ENCODE measurements at regions not wholly inside any gene's neighbourhood (a gene's known extent, or its start where the extent isn't known, plus 50 kb on each side); places are given as distances from the start of the nearest gene placed in this dataset.

- no peaks in the 10 kb centered on the region for H3K79me2 ChIP-seq (ENCODE audit: control insufficient read depth, insufficient read depth, low read length)
- BruUV-seq (replicated peaks): no TSS peak
- DNase-seq (ENCODE audit: low read depth, low spot score): no peak
- no peak for FAIRE-seq
- H3K4me1 ChIP-seq (ENCODE audit: control insufficient read depth, insufficient read depth, low read length): no peaks in the 10 kb centered on the region
- ChIA-PET RAD21 (ENCODE audit: unreplicated experiment) (no interaction called here), CTCF (no interaction called here), POLR2A (no interaction called here), SMC1A (ENCODE audit: uncharacterized antibody, unreplicated experiment) (no interaction called here)
- no peaks in the 10 kb centered on the region for H3K9me3 ChIP-seq (replicated peaks; ENCODE audit: control insufficient read depth, insufficient read depth, low read length)
- intact Hi-C loops (cut with micrococcal nuclease; ENCODE audit: unreplicated experiment) (no loop called here), in situ Hi-C loops (cut with MboI) (no loop called here)
- H3K9ac ChIP-seq (ENCODE audit: control insufficient read depth, insufficient read depth, low read length): no peak overlapping the region
- no peaks in the 10 kb centered on the region for H3K36me3 ChIP-seq (ENCODE audit: control insufficient read depth in 2 of 2, insufficient read depth in 2 of 2, low read length in 1 of 2)
- H3K4me2 ChIP-seq (ENCODE audit: control insufficient read depth, insufficient read depth): no peak overlapping the region
- no peak overlapping the region for H3K27ac ChIP-seq (ENCODE audit: control insufficient read depth, insufficient read depth)
- no peak overlapping the region for H2AFZ ChIP-seq (ENCODE audit: control insufficient read depth, low read depth, low read length)
- no peak overlapping the region for H3K4me3 ChIP-seq
- H4K20me1 ChIP-seq (ENCODE audit: control insufficient read depth, insufficient read depth): no peaks in the 10 kb centered on the region
- WGBS (ENCODE audit: insufficient coverage, insufficient replicate concordance, low lambda C conversion rate, missing lambda C conversion rate): 3% methylated on average over 2 of the region's 2 CpGs
- H3K27me3 ChIP-seq (replicated peaks in 1 of 2; ENCODE audit: control insufficient read depth in 2 of 2, insufficient read depth in 2 of 2, low read length in 1 of 2): no peaks in the 10 kb centered on the region
- TF ChIP-seq TBL1XR1 (IDR thresholded peaks at IDR 0.05; ENCODE audit: low read depth, low read length) (no peak), ZNF274 (IDR thresholded peaks at IDR 0.05; ENCODE audit: insufficient read depth, insufficient read length) (no peak), IKZF2 (IDR thresholded peaks at IDR 0.05) (no peak), SMAD1 (IDR thresholded peaks at IDR 0.05; ENCODE audit: low read depth, partially characterized antibody) (no peak)
- ATAC-seq: no peak
Measured at GRCh38 chr2:14557916-14558315, 74.6 kb upstream of the LRATD1 start.

GRCh38 chr2:14558335-14558919, 74.1 kb upstream of the LRATD1 start:
- H3K27me3 ChIP-seq (replicated peaks in 1 of 2; ENCODE audit: control insufficient read depth in 2 of 2, insufficient read depth in 2 of 2, low read length in 1 of 2): no peaks in the 10 kb centered on the region
- H3K4me1 ChIP-seq (ENCODE audit: control insufficient read depth, insufficient read depth, low read length): no peaks in the 10 kb centered on the region
- in situ Hi-C loops (cut with MboI): no loop called here
- no peak overlapping the region for H3K27ac ChIP-seq (ENCODE audit: control insufficient read depth, insufficient read depth)
- CTCF ChIA-PET: no interaction called here
- ATAC-seq (no peak), DNase-seq (ENCODE audit: low read depth, low spot score) (no peak), FAIRE-seq (no peak)
- H3K36me3 ChIP-seq (ENCODE audit: control insufficient read depth in 2 of 2, insufficient read depth in 2 of 2, low read length in 1 of 2): no peaks in the 10 kb centered on the region
- POLR2A ChIA-PET: no interaction called here
- H4K20me1 ChIP-seq (ENCODE audit: control insufficient read depth, insufficient read depth): no peaks in the 10 kb centered on the region
- H3K9ac ChIP-seq (ENCODE audit: control insufficient read depth, insufficient read depth, low read length): no peak overlapping the region
- H3K4me3 ChIP-seq: no peak overlapping the region
- no peaks in the 10 kb centered on the region for H3K9me3 ChIP-seq (replicated peaks; ENCODE audit: control insufficient read depth, insufficient read depth, low read length)
- intact Hi-C loops (cut with micrococcal nuclease; ENCODE audit: unreplicated experiment): no loop called here
- no peaks in the 10 kb centered on the region for H3K79me2 ChIP-seq (ENCODE audit: control insufficient read depth, insufficient read depth, low read length)
- no peak overlapping the region for H2AFZ ChIP-seq (ENCODE audit: control insufficient read depth, low read depth, low read length)
- no peak overlapping the region for H3K4me2 ChIP-seq (ENCODE audit: control insufficient read depth, insufficient read depth)
- SMC1A ChIA-PET (ENCODE audit: uncharacterized antibody, unreplicated experiment): no interaction called here
- BruUV-seq (replicated peaks): no TSS peak
- WGBS (ENCODE audit: insufficient coverage, insufficient replicate concordance, low lambda C conversion rate, missing lambda C conversion rate): 0% methylated on average over 3 of the region's 3 CpGs
- RAD21 ChIA-PET (ENCODE audit: unreplicated experiment): no interaction called here
- no peak for TF ChIP-seq POU2F2 (IDR thresholded peaks at IDR 0.05; ENCODE audit: borderline replicate concordance, low read depth, low read length)
- TF ChIP-seq MYB (IDR thresholded peaks at IDR 0.05; ENCODE audit: borderline replicate concordance, low read depth, low read length): no peak
- TF ChIP-seq NRF1 (conservative IDR thresholded peaks at IDR 0.05; ENCODE audit: low read depth, low read length): no peak
- TF ChIP-seq TAF1 (IDR thresholded peaks at IDR 0.05; ENCODE audit: borderline replicate concordance, low read depth, low read length): no peak
- no peak for TF ChIP-seq FOS (IDR thresholded peaks at IDR 0.05; ENCODE audit: borderline replicate concordance, extremely low read depth, insufficient read length)
- TF ChIP-seq EED (IDR thresholded peaks at IDR 0.05; ENCODE audit: low read depth): no peak
- TF ChIP-seq, protein P1, sequence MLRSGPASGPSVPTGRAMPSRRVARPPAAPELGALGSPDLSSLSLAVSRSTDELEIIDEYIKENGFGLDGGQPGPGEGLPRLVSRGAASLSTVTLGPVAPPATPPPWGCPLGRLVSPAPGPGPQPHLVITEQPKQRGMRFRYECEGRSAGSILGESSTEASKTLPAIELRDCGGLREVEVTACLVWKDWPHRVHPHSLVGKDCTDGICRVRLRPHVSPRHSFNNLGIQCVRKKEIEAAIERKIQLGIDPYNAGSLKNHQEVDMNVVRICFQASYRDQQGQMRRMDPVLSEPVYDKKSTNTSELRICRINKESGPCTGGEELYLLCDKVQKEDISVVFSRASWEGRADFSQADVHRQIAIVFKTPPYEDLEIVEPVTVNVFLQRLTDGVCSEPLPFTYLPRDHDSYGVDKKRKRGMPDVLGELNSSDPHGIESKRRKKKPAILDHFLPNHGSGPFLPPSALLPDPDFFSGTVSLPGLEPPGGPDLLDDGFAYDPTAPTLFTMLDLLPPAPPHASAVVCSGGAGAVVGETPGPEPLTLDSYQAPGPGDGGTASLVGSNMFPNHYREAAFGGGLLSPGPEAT (IDR thresholded peaks at IDR 0.05; ENCODE audit: low read depth): no peak
- no peak for TF ChIP-seq ZBTB11 (CRISPR knock-in tag; IDR thresholded peaks at IDR 0.05)
- TF ChIP-seq TCF12 (IDR thresholded peaks at IDR 0.05; ENCODE audit: low read depth, low read length): no peak
- no peak for TF ChIP-seq NFXL1 (IDR thresholded peaks at IDR 0.05; ENCODE audit: borderline replicate concordance)
- no peak for TF ChIP-seq ZBED1 (IDR thresholded peaks at IDR 0.05; ENCODE audit: borderline replicate concordance)
